BLaER1 (cell line): ENCODE measurements at regions not wholly inside any gene's neighbourhood (a gene's known extent, or its start where the extent isn't known, plus 50 kb on each side); places are given as distances from the start of the nearest gene placed in this dataset.
"Not testable (repeated sequence)": the region's sequence is repeated elsewhere in the genome, so short reads cannot be mapped to it uniquely, and the experiment has no call there.

Experiments used
- H3K27ac ChIP-seq: shearing (Covaris generic); formaldehyde crosslinking; 2 replicates; pipeline ENCODE4 v1.8.1; 2022
- H3K27me3 ChIP-seq: shearing (Covaris generic); formaldehyde crosslinking; 2 replicates; pipeline ENCODE4 v1.8.1; 2022
- H3K36me3 ChIP-seq: shearing (Covaris generic); formaldehyde crosslinking; 2 replicates; pipeline ENCODE4 v1.8.1; 2022
- H3K4me1 ChIP-seq: shearing (Covaris generic); formaldehyde crosslinking; 2 replicates; pipeline ENCODE4 v1.8.1; 2022
- H3K4me2 ChIP-seq: shearing (Covaris generic); formaldehyde crosslinking; 2 replicates; pipeline ENCODE4 v1.8.1; 2022
- H3K4me3 ChIP-seq: shearing (Covaris generic); formaldehyde crosslinking; 2 replicates; pipeline ENCODE4 v1.8.1; 2022
- H3K9ac ChIP-seq: shearing (Covaris generic); formaldehyde crosslinking; 2 replicates; pipeline ENCODE4 v1.8.1; 2022
- H3K9me3 ChIP-seq: shearing (Covaris generic); formaldehyde crosslinking; 2 replicates; pipeline ENCODE4 v1.8.1; 2022
- H4K20me1 ChIP-seq: shearing (Covaris generic); formaldehyde crosslinking; 2 replicates; pipeline ENCODE4 v1.8.1; 2022
- Cebpa-rat ChIP-seq: shearing (Covaris generic); IDR thresholded peaks from 2 replicates; pipeline ENCODE4 v1.8.1; 2022

- no peak for TF ChIP-seq Cebpa-rat
- Histone ChIP-seq H3K27me3 (no peaks in the 10 kb centered on the region), H3K9me3 (no peaks in the 10 kb centered on the region), H3K9ac (no peak overlapping the region), H3K27ac (no peak overlapping the region), H3K36me3 (no peaks in the 10 kb centered on the region), H3K4me1 (no peaks in the 10 kb centered on the region), H3K4me2 (no peak overlapping the region), H4K20me1 (no peaks in the 10 kb centered on the region), H3K4me3 (no peak overlapping the region)
Measured at GRCh38 chr4:95779447-95779846, 60.4 kb upstream of the PDHA2 start.

GRCh38 chr4:95778666-95779065 lies 61.2 kb upstream of the PDHA2 start:
- H3K4me3 ChIP-seq, result no peak overlapping the region
- H3K27me3 ChIP-seq, result no peaks in the 10 kb centered on the region
- no peak for TF ChIP-seq Cebpa-rat
- H3K4me2 ChIP-seq, result no peak overlapping the region
- no peaks in the 10 kb centered on the region for H4K20me1 ChIP-seq
- H3K9me3 ChIP-seq, result no peaks in the 10 kb centered on the region
- H3K36me3 ChIP-seq, result no peaks in the 10 kb centered on the region
- no peak overlapping the region for H3K27ac ChIP-seq
- H3K4me1 ChIP-seq, result no peaks in the 10 kb centered on the region
- H3K9ac ChIP-seq, result no peak overlapping the region

- not testable (repeated sequence) for H3K36me3 ChIP-seq, H3K9ac ChIP-seq, H3K9me3 ChIP-seq, H3K4me3 ChIP-seq, H3K4me1 ChIP-seq, H3K27ac ChIP-seq, H3K27me3 ChIP-seq, H4K20me1 ChIP-seq, H3K4me2 ChIP-seq
Measured at GRCh38 chr4:95770605-95771004, 69.3 kb upstream of the PDHA2 start.

DNA sequence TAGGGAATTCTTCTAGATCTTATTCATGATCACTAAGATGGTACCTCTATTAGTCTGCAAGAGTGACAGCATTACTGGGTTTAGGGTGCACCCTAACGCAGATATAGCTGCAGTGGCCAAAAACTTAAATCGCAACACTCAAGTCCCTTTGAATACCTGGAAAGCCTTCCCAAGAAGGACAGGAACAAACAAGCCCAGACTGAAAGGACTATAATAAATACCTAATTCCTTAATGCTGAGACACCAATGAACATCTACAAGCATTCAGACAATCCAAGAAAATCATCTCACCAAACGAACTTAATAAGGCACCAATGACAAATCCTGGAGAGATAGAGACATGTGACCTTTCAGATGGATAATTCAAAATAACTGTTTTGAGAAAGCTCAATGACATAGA lies 74.9 kb upstream of the PDHA2 start:
- no peaks in the 10 kb centered on the region for H3K9me3 ChIP-seq
- TF ChIP-seq Cebpa-rat, result no peak

DNA sequence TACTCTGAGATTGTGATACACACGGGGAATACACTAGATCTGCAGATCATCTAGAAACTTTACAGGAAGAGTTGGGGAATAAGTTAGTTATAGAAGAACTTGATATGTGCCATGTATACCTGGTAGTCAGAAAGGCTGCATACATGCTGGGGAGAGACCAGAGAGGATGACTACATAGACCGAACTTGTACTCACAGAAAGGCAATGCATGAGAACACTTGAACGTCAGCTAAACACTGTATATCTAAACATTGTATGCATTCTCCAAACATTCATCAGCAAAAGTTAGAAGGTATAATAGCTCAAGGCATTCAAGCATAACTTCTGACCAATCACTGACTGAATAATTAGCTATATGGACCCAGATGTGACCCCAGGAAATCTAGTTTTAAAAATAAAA lies 78.0 kb upstream of the PDHA2 start:
- no peak for TF ChIP-seq Cebpa-rat
- Histone ChIP-seq H3K27me3 (no peaks in the 10 kb centered on the region), H3K4me2 (no peak overlapping the region), H4K20me1 (no peaks in the 10 kb centered on the region), H3K9me3 (no peaks in the 10 kb centered on the region), H3K4me1 (peaks cover 12% of the 10 kb centered on the region), H3K9ac (no peak overlapping the region), H3K27ac (no peak overlapping the region), H3K4me3 (no peak overlapping the region), H3K36me3 (no peaks in the 10 kb centered on the region)

More for the DNA sequence above, 74.9 kb upstream of the PDHA2 start:
- Histone ChIP-seq H3K36me3 (no peaks in the 10 kb centered on the region), H3K4me1 (no peaks in the 10 kb centered on the region), H3K27ac (no peak overlapping the region), H4K20me1 (no peaks in the 10 kb centered on the region), H3K4me3 (no peak overlapping the region), H3K27me3 (no peaks in the 10 kb centered on the region), H3K4me2 (no peak overlapping the region), H3K9ac (no peak overlapping the region)

GRCh38 chr4:95761426-95761825 lies 78.5 kb upstream of the PDHA2 start:
- no peaks in the 10 kb centered on the region for H4K20me1 ChIP-seq
- peaks cover 12% of the 10 kb centered on the region for H3K4me1 ChIP-seq
- no peak overlapping the region for H3K4me2 ChIP-seq
- H3K4me3 ChIP-seq, result no peak overlapping the region
- H3K36me3 ChIP-seq, result no peaks in the 10 kb centered on the region
- no peak overlapping the region for H3K27ac ChIP-seq
- no peak overlapping the region for H3K9ac ChIP-seq
- H3K9me3 ChIP-seq, result no peaks in the 10 kb centered on the region
- TF ChIP-seq Cebpa-rat, result no peak
- H3K27me3 ChIP-seq, result no peaks in the 10 kb centered on the region

DNA sequence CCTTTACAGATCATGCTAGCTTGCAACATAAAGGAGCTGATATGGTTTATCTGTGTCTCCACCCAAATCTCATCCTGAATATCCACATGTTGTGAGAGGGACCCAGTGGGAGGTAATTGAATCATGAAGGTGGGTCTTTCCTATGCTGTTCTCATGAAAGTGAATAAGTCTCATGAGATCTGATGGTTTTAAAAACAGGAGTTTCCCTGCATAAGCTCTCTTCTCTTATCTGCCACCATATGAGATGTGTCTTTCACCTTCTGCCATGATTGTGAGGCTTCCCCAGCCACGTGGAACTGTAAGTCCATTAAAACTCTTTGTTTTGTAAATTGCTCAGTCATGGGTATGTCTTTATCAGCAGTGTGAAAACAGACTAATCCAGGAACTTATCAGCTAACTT lies 79.2 kb upstream of the PDHA2 start:
- not testable (repeated sequence) for H3K4me2 ChIP-seq, H3K9ac ChIP-seq, H3K9me3 ChIP-seq, H3K4me3 ChIP-seq, H4K20me1 ChIP-seq, H3K36me3 ChIP-seq, H3K27me3 ChIP-seq, H3K27ac ChIP-seq
- peaks cover 12% of the 10 kb centered on the region for H3K4me1 ChIP-seq

GRCh38 chr4:95758001-95758400 lies 81.9 kb upstream of the PDHA2 start:
- no peak for TF ChIP-seq Cebpa-rat
- H3K36me3 ChIP-seq, result no peaks in the 10 kb centered on the region
- H3K27me3 ChIP-seq, result no peaks in the 10 kb centered on the region
- no peak overlapping the region for H3K27ac ChIP-seq
- no peak overlapping the region for H3K4me3 ChIP-seq
- no peaks in the 10 kb centered on the region for H4K20me1 ChIP-seq
- peaks cover 12% of the 10 kb centered on the region for H3K4me1 ChIP-seq
- no peaks in the 10 kb centered on the region for H3K9me3 ChIP-seq
- H3K9ac ChIP-seq, result no peak overlapping the region
- H3K4me2 ChIP-seq, result peak overlapping the region; percentile 24; the same call in 1 of the 2 replicates

DNA sequence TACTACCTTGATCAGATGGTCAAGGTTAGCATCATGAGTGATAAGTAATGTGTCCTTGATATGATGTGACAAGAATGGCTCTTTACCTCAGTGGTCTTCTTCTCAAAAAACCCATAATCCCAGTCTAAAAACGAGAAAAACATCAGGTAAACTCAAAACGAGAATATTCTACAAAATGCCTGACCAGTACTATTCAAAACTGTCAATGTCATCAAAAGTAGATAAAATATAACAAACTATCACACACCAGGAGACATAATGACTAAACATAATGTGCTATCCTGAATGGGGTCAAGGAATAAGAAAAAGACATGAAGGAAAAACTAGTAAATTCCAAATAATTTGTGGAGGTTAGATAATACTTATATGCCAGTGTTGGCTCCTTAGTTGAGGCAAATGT lies 85.2 kb upstream of the PDHA2 start:
- no peak for TF ChIP-seq Cebpa-rat
- no peak overlapping the region for H3K4me2 ChIP-seq
- no peaks in the 10 kb centered on the region for H3K36me3 ChIP-seq
- H3K27me3 ChIP-seq, result no peaks in the 10 kb centered on the region
- H3K4me3 ChIP-seq, result no peak overlapping the region
- H3K9me3 ChIP-seq, result no peaks in the 10 kb centered on the region
- no peak overlapping the region for H3K9ac ChIP-seq
- no peaks in the 10 kb centered on the region for H4K20me1 ChIP-seq
- no peak overlapping the region for H3K27ac ChIP-seq
- peaks cover 12% of the 10 kb centered on the region for H3K4me1 ChIP-seq

DNA sequence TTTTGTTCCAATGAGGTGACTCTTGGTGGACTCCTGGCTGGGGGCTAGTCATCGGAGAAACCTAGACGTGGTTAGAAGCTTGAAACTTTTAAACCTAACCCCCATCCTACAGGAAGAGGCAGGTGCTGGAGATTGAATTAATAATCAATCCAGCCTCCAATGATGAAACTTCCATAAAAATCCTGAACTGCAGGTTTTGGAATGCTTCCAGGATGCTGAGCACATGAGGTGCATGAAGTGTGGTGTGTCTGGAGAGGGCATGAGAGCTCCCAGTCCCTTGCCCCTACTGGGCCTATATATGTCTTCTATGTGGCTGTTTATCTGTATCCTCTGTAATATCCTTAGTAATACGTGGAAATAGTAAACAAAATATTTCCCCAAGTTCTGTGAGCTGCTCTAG lies 90.7 kb upstream of the PDHA2 start:
- Histone ChIP-seq H3K36me3 (no peaks in the 10 kb centered on the region), H3K27me3 (no peaks in the 10 kb centered on the region), H4K20me1 (no peaks in the 10 kb centered on the region), H3K4me3 (no peak overlapping the region), H3K9ac (no peak overlapping the region), H3K4me2 (no peak overlapping the region), H3K4me1 (no peaks in the 10 kb centered on the region), H3K9me3 (peaks cover 6% of the 10 kb centered on the region; the same call in 1 of the 2 replicates), H3K27ac (no peak overlapping the region)
- TF ChIP-seq Cebpa-rat, result no peak

- Histone ChIP-seq H4K20me1 (no peaks in the 10 kb centered on the region), H3K9me3 (peaks cover 9% of the 10 kb centered on the region; the same call in 1 of the 2 replicates), H3K36me3 (no peaks in the 10 kb centered on the region), H3K4me1 (0 out of 2 replicates have a peak, but pooled peaks cover 4% of the 10 kb centered on the region), H3K27me3 (no peaks in the 10 kb centered on the region), H3K4me2 (no peak overlapping the region), H3K27ac (no peak overlapping the region), H3K4me3 (no peak overlapping the region), H3K9ac (no peak overlapping the region)
- no peak for TF ChIP-seq Cebpa-rat
Measured at GRCh38 chr4:95742872-95743271, 97.0 kb upstream of the PDHA2 start.
